NCI-H69 (cell line): ENCODE measurements at regions not wholly inside any gene's neighbourhood (a gene's known extent, or its start where the extent isn't known, plus 50 kb on each side); places are given as distances from the start of the nearest gene placed in this dataset.

ENCODE experiments used
- DNase-seq: peaks from one replicate; lab custom pipeline; 2025; lab: John Stamatoyannopoulos, UW

GRCh38 chr14:104277416-104278213 lies 139.2 kb downstream of the KIF26A start:
- no peak for DNase-seq

GRCh38 chr14:104278214-104278534 lies 139.8 kb downstream of the KIF26A start:
- DNase-seq, result no peak

- DNase-seq, result no peak
Measured at GRCh38 chr14:104280085-104280901, 141.9 kb downstream of the KIF26A start.

DNA sequence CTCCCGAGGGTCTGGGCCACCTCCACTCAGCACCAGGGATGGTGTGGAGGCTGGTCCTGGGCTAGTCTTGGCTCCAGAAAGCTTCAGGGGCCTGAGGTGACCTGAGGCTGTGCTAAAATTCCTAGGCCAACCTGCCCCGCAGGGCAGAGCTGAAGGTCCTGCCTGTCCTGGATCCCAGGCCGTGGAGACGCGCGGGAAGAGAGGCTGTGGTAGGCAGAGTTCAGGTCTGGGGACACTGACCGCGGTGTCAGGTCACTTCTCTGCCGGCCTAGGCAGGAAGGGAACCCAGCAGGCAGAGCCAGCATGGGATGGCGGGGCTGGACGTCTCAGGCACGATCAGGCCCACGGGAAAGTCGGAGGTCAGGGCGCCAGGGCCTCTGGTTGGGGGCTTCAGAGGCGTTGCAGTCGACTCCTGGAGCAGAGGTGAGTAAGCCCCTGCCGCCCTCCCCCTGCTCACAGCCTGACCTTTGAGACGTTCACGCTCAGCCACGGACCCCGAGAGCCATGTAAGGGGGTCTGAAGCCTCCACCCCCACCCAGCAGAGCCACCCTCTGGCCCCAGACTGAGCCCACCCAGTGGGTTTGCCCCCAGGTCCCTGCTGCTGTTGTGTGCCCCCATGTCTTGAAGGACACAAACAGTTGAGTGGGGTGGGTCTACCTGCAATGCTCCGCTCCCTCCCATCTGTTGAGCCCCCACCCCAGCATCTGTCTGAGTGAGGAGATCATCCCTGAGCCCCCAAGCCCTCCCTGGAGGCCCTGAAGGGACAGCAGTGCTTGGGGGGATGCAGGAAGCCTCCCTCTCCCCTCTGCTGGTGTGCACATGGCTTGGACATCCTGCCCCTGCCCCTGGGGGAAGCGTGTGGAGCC lies 142.7 kb downstream of the KIF26A start:
- DNase-seq, result no peak

- no peak for DNase-seq
Measured at GRCh38 chr14:104281768-104282301, 143.4 kb downstream of the KIF26A start.

GRCh38 chr14:104282332-104283196 lies 144.2 kb downstream of the KIF26A start:
- DNase-seq, result no peak

DNA sequence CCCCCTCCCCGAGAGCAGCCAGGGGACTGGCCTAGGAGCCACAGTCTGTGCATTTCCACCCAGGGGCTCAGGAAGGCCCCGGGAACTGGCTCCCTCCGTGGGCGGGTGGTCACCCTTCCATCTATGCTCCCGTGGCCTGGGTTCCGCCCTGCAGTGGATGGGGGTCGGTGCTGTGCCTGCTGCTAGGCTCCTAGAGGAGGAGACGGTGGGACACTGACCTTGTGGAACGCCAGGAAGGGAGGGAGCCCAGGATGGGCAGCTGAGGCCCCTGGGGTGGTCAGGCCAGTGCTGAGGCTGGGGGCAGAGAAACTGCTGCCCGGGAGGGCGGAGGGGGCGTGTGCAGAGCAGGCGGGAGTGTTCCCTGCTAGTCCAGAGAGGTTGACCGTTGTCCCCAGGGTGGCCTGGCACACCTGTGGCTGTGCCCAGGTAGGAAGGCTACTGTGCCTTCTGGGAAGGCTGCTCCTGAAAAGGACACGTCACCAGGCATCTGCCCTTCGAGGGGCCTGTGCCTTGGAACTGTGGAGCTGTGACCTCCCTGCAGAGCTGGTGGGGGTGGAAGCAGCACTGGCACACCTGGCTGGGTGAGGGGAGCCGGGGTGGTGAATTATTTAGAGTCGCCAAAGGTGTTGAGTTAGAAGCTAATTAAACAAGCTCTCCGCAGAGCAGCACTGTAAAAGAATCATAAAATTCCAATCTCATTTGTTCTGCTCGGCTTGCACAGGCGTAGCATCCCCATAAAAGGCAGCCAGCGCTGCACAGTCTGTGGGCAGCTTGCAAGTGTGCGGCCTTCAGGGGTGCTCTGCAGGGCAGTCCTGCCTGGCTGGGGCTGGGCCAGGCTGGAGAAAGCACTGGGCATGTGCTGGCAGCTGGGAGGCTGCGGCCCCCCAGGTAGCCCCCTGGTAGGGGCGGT lies 145.1 kb downstream of the KIF26A start:
- DNase-seq, result peak; percentile 82

GRCh38 chr14:104284107-104284592 lies 145.8 kb downstream of the KIF26A start:
- peak; percentile 85 for DNase-seq

DNA sequence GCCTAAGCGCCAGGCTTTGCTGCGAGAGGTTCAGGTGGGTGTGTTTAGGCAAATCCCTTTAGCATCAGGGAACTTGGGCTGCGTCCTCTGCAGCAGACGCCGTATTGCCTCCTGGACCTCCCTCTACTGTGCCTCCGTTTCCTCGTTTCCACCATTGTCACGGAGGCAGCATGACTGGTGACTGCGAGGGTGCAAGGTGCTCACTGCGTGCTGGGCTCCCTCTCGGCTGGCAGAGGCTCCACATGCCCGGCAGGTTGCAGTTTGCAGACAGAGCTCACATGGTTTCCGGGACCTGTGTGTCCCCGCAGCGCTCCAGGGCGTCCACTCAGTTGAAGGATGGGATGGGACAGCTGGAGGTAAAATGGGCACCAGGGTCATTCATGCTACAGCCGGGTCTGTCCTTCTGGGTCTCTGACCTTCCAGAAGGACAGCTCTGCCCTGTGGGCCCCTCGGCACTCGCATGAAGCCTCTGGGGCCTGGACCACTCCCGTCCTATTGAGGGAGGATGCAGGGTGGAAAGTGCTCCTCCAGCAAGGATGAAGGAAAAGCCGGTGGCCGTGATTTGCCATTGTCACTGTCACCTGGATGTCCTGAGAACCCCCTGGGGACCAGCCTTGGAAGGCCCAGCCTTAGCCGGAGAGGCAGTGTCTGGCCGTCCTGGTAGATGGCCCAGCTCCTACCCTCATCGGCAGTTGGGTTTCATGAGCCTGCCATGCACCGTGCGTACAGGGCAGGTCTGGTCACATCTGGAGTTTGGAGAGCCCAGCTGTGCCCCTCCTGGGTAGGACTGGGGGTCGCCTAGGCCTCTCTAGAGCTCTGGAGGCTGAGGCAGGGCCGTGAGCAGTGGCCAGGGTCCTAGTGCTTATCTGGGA lies 146.5 kb downstream of the KIF26A start:
- no peak for DNase-seq

DNA sequence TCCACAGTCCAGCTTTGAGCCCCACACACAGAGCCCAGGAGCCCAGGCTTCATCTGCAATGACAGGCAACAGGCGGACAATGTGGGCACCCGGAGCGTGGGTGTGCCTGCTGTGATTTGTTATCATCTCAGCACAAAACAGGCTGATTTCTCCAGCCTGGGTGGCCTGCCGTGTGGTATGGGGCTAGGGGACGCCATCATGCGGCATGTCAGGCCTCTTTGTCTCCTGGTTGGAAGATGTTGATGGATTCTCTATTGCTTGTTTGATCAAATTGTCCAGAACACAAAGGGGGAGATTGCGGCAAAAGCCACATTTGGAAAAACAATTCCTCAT lies 147.1 kb downstream of the KIF26A start:
- no peak for DNase-seq

DNA sequence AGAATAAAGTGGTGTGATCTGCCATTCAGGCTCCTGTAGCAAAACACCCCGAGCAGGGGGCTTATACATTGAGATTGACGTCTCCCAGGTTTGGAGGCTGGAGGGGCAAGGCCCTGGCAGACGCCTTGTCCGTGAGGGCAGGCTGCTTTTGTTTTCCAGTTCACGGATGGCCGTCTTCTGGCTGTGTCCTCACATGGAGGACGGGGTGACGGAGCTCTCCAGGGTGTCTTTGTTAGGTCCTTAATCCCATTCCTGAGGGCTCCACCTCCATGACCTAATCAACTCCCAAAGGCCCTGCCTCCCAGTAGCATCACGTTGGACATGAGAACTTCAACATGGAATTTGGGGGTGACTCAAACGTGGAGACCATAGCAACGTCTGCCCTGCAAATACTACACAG lies 147.7 kb downstream of the KIF26A start:
- no peak for DNase-seq

GRCh38 chr14:104286496-104286895 lies 148.1 kb downstream of the KIF26A start:
- no peak for DNase-seq

GRCh38 chr14:104287301-104288009 lies 149.1 kb downstream of the KIF26A start:
- no peak for DNase-seq

DNA sequence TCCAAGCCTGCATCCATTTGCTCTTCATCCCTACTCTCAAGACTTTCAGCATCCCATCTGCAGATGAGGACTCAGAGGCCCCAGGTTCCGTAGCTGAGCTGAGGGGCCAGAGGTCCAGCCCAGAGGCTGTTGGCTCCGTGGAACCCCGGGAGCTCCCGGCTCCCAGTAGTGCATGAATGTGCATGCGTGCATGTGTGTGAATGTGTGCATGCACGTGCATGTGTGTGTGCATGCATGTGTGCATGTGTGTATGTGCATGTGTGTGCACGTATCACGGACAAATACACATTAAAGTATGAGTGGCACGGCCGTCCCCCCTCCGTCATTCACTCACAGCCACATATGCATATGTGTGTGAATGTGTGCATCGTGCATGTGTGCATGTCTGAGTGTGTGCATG lies 149.9 kb downstream of the KIF26A start:
- no peak for DNase-seq

- no peak for DNase-seq
Measured at GRCh38 chr14:104289507-104289906, 151.1 kb downstream of the KIF26A start.

DNA sequence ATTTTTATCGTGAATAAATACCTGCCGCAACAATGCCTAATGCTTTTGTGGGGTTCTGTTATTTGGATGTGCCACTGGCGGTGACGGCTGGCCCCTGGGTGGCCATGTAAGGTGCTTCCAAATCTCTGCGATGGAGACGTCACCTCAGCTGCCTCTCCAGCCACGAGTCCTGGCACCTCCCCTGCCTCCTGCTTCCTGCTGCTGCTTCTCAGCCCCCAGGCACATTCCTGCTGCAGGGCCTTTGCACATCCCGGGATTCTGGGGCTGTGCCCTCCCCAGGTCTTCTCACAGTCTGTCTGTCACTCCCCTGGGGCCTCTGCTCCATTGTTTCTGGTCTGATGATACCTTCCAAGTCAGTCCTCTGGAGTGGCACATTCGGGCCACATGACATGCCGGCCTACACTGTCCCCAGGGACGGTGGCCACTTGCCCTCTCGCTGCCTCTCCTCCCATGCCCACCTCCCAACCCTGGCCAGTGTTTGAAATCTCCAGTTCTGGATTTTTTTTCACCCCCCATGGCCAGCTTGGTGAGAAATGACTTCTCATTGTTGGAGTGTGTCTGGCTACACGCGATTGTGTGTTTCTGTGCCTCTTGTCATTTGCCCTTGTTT lies 151.8 kb downstream of the KIF26A start:
- no peak for DNase-seq

GRCh38 chr14:104290756-104291122 lies 152.4 kb downstream of the KIF26A start:
- DNase-seq, result no peak
